Ramos (cell line): ENCODE measurements at regions not wholly inside any gene's neighbourhood (a gene's known extent, or its start where the extent isn't known, plus 50 kb on each side); places are given as distances from the start of the nearest gene placed in this dataset.

ENCODE experiments used
- in situ Hi-C: fragments of 300-500 bp; cut with MboI; formaldehyde crosslinking; loops from one replicate; pipeline ENCODE4 v1.14.3; 2022; ENCODE audit warnings: low sequenced_read_pairs; ENCODE audit not compliant: unreplicated experiment

- in situ Hi-C loops, result no loop called here
Measured at GRCh38 chr9:38202336-38202938, 133.4 kb upstream of the SHB start.

DNA sequence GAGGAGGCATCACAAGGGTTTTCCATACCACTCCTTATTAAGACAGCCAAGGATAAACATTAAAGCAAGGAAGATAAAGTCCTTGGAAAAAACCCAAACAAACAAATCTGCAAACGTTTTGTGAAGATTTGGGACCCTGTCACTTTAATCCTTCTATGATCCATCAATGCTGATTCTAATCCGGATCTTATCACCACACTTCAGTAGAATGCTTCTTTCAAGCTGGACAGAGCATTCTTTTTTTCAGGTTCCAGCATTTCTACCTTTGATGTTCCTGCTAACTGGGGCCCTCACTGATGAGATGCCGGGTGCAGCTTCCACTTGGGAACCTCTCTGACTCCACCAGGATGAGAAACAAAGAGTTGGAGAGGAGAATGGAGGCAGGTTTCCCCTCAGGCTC lies 132.8 kb upstream of the SHB start:
- in situ Hi-C loops, result no loop called here

GRCh38 chr9:38200431-38200830 lies 131.4 kb upstream of the SHB start:
- in situ Hi-C loops, result no loop called here

DNA sequence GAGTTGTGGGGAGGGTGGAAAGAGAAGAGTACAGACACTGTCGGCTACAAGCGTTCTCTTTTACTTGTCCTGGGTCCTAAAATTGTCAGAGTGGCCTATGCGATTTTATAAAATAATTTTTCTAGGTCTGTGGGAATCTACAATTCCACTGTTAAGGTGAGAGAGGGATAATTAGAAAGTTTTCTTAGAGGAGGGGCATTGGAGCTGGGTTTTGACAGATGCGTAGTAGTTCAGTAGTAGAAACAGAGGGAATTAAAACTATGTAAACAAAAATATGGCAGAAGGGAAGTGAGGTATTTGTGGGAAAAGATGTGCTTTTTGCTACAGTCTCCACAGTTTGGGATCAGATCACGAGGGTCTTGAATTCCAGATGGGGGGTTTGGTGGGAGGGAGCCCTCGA lies 129.1 kb upstream of the SHB start:
- in situ Hi-C loops, result no loop called here

- in situ Hi-C loops, result no loop called here
Measured at GRCh38 chr9:38196714-38197113, 127.7 kb upstream of the SHB start.

- in situ Hi-C loops, result no loop called here
Measured at GRCh38 chr9:38195737-38196161, 126.7 kb upstream of the SHB start.

GRCh38 chr9:38194870-38195269 lies 125.8 kb upstream of the SHB start:
- in situ Hi-C loops, result no loop called here

DNA sequence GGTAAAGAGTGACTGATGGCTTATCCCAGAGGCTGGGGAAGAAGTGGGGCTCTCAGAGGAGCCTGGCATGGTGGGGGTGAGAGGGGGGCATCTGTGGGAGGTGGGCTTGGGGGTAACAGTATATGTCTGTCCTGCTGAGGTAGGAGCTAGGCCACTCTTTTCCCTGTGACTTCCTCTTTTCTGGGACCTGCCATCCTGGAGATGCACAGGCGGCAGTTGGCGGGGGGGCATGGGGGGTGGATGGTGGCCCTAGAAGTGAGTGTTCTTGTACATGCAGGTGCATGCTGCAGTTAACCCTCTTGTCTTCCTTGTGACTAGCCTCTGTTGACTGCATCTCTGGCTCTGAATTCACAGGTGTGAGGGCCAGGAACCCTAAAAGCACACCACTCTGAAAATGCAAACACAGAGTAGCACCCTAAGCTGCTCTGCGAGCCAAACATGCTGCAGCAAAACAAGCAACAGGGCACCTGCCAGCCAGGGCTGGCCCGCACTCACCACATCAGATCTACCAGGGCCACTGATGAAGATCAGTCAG lies 123.8 kb upstream of the SHB start:
- in situ Hi-C loops, result no loop called here

DNA sequence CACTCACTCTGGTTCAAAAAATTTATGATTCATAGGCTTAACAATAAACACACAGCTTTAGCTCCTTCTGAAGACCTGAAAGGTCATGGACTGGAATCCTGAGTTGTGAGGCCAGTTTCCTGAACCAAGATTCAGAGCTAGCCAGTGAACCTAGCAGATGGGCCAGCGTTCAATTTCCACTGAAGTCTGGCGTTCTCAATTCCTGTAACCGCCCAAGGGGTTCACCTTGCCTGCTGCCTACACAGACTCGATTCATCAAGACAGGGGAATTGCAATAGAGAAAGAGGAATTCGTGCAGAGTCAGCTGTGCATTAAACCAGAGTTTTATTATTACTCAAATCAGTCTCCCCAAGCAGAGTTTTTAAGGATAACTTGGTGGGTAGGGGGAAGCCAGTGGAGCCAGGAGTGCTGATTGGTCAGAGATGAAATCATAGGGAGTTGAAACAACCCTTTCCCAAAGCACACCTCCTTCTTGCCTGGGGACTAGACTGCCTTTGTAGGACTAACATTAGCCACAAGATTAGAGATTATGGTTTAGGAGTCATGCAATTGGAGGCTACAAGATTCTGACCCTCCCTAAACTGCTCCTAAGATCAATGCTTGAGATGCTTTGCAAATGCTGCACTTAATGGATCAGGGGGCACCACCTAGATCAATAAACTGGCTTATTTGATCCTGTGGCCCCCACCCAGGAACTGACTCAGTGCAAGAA lies 117.5 kb upstream of the SHB start:
- in situ Hi-C loops, result no loop called here

DNA sequence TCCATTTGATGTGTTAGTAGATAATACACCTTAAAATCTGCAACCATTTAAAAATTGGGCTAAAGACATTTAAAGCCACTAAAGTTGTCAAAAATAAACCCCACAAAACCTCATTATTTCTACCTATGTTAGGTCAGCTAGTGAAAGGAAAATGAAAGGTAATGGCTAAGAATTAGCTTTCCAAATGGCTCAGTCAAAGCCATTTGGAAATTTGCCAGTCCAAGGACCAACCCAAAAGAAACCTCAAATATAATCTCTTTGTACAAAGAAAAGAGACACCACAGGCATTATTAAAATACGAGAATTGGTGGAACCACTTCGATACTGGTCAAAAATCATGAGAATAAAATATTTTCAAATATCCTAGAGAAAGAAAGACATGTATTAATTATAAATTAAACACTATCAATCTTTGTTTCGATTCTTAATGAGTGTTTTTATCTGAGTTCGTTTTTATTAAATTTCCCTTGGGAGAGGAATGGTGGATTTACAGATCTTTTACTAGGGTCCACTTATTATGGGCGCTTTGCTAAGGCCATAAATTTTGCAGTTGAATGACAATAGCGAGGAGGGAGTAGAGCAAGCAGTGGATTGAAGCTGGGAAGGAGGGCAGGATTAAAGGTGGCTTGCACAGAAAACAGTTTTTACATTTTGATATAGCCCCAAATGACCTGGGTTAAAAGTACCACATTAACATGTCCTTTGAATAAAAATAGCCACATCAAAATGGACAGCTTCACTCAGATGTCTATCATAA lies 116.8 kb upstream of the SHB start:
- in situ Hi-C loops, result no loop called here

GRCh38 chr9:38183994-38184568 lies 115.1 kb upstream of the SHB start:
- in situ Hi-C loops, result no loop called here

DNA sequence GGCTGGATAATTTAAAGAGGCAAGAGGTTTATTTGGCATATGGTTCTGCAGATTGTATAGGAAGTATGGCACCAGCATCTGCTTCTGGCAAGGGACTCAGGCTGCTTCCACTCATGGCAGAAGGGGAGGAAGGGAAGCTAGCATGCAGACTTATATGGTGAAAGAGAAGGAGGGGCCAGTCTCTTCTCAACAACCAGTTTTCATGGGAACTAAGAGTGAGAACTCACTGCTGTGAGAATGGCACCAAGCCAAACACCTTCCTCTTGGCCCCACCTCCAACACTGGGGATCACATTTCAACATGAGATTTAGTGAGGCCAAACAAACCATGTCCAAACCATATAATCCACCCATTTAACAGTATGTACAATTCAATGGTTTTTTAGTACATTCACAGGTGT lies 113.3 kb upstream of the SHB start:
- in situ Hi-C loops, result no loop called here

- in situ Hi-C loops, result no loop called here
Measured at GRCh38 chr9:38181866-38182265, 112.8 kb upstream of the SHB start.

- in situ Hi-C loops, result no loop called here
Measured at GRCh38 chr9:38181232-38181631, 112.2 kb upstream of the SHB start.

DNA sequence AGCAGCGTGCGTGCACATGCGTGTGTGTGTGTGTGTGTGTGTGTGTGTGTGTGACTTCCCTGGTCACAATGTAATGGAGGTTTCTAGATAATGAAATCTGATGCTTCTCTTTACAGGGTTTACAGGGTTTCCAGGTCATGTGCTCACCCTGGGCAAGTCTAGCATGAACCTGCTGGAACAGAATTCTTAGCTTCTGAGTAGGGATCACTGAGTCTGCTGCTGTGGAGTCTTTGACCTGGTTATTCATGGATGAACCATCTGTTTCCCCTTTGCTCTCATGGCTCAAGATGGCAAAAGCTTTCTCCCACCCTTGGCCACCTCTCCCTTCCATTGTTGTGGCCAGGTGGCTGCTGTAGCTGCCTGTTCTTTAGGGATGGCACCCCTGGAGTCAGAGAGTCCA lies 111.6 kb upstream of the SHB start:
- in situ Hi-C loops, result no loop called here

DNA sequence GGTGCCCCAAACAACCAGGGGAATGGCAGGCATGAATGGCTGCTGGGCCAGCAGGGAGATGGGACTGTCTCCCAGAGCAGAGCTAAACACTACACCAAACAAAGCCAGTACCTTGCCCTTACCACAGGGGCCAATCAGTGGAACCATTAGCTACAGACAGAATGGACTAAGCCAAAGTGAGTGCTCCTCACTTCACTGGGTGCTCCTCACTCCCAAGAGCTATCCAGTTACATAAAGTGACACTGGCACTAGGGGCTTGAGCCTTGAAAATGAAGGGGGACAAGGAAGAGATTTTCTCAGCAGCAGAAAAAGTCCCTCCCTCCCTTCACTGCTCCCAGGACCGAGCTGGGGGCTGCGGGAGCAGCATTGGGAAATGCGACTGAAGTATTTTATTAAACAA lies 110.9 kb upstream of the SHB start:
- in situ Hi-C loops, result no loop called here

GRCh38 chr9:38178237-38178636 lies 109.2 kb upstream of the SHB start:
- in situ Hi-C loops, result no loop called here

DNA sequence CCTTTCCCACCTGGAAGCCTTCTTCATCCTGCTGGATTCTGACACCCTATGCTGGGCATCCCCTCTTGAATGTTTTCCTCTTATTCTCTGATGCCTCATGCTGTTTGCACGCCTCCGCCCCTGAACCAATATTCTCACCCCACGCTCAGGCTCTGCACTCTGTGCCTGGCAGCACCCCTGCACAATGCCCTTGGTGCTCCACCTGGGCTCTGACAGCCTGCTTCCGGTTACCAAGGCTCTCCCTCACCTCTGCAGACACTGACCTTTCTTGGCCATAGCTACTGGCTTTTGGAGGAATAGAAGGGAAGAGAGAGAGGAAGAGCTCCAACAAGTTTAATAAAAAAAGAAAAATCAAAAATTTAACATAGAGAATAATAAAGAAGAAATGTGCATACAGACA lies 108.7 kb upstream of the SHB start:
- in situ Hi-C loops, result no loop called here

GRCh38 chr9:38176251-38176650 lies 107.2 kb upstream of the SHB start:
- in situ Hi-C loops, result no loop called here

- in situ Hi-C loops, result no loop called here
Measured at GRCh38 chr9:38175423-38175822, 106.4 kb upstream of the SHB start.

GRCh38 chr9:38172586-38172985 lies 103.6 kb upstream of the SHB start:
- in situ Hi-C loops, result no loop called here
